ENCODE measurements at regions not wholly inside any gene's neighbourhood (a gene's known extent, or its start where the extent isn't known, plus 50 kb on each side); places are given as distances from the start of the nearest gene placed in this dataset.

DNA sequence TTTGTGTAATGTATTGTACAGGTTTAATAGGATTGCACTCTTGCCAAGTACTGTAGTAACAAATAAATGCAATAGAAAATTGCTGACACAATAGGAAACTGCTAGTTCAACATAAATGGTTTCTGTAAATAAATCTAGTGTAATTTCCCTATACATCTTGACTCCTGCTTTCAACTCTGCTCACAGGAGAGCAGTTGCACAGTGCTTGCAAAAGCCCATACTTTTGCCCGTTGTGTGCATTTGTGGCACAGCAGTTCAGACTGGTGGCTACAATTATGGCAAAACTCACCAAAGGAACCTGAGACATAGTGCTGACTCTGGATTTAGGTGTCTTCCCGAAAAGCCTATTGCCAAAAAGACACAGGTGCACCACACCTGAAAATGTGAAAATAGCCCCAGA lies 953.3 kb upstream of the SLC35B3 start:
- POLR2A ChIA-PET, result no interaction called here
- BruUV-seq (replicated peaks), result no TSS peak

GRCh38 chr6:9380568-9380967 lies 945.2 kb upstream of the SLC35B3 start:
- Histone ChIP-seq H3K4me1 (ENCODE audit: control insufficient read depth, insufficient read depth, low read length) (no peaks in the 10 kb centered on the region), H3K36me3 (ENCODE audit: control insufficient read depth, insufficient read depth, low read length) (no peaks in the 10 kb centered on the region; the same call in 1 of the 2 replicates), H3K9me3 (ENCODE audit: control insufficient read depth, insufficient read depth, low read depth, low read length) (no peaks in the 10 kb centered on the region), H3K27ac (ENCODE audit: low read length) (no peak overlapping the region), H3K27me3 (ENCODE audit: control insufficient read depth, insufficient read depth, low read length) (no peaks in the 10 kb centered on the region), H3K4me3 (ENCODE audit: low read depth in 2 of 2, low read length in 2 of 2) (no peak overlapping the region)
- DNase-seq (ENCODE audit: low read depth, low spot score) (no peak), ATAC-seq (no peak)
- intact Hi-C loops (cut with micrococcal nuclease; ENCODE audit: unreplicated experiment) (no loop called here), in situ Hi-C loops (cut with HindIII; ENCODE audit: low pct_unique_long_range_greater_than_20kb, low sequenced_read_pairs) (no loop called here)
- CTCF ChIA-PET, result no interaction called here
- TF ChIP-seq POLR2AphosphoS5 (IDR thresholded peaks at IDR 0.05; ENCODE audit: low read depth, low read length), result no peak
- TF ChIP-seq REST (IDR thresholded peaks at IDR 0.05; ENCODE audit: insufficient read depth in 1 of 2, low read depth in 2 of 2, low read length in 1 of 2), result no peak
- no peak for TF ChIP-seq SIN3A (IDR thresholded peaks at IDR 0.05; ENCODE audit: borderline replicate concordance, insufficient read depth, low read depth, low read length)
- TF ChIP-seq TCF7L2 (IDR thresholded peaks at IDR 0.05; ENCODE audit: low read depth, low read length), result no peak
- TF ChIP-seq, protein P1, sequence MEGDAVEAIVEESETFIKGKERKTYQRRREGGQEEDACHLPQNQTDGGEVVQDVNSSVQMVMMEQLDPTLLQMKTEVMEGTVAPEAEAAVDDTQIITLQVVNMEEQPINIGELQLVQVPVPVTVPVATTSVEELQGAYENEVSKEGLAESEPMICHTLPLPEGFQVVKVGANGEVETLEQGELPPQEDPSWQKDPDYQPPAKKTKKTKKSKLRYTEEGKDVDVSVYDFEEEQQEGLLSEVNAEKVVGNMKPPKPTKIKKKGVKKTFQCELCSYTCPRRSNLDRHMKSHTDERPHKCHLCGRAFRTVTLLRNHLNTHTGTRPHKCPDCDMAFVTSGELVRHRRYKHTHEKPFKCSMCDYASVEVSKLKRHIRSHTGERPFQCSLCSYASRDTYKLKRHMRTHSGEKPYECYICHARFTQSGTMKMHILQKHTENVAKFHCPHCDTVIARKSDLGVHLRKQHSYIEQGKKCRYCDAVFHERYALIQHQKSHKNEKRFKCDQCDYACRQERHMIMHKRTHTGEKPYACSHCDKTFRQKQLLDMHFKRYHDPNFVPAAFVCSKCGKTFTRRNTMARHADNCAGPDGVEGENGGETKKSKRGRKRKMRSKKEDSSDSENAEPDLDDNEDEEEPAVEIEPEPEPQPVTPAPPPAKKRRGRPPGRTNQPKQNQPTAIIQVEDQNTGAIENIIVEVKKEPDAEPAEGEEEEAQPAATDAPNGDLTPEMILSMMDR (IDR thresholded peaks at IDR 0.05), result no peak
- POLR2A ChIA-PET, result no interaction called here
- BruUV-seq (replicated peaks), result no TSS peak

More for the DNA sequence above, 953.3 kb upstream of the SLC35B3 start:
- no peaks in the 10 kb centered on the region for H3K27me3 ChIP-seq (ENCODE audit: control insufficient read depth, insufficient read depth, low read length)
- no peak for ATAC-seq
- in situ Hi-C loops (cut with HindIII; ENCODE audit: low pct_unique_long_range_greater_than_20kb, low sequenced_read_pairs), result no loop called here
- CTCF ChIA-PET, result no interaction called here
- intact Hi-C loops (cut with micrococcal nuclease; ENCODE audit: unreplicated experiment), result no loop called here
- TF ChIP-seq, protein P1 (IDR thresholded peaks at IDR 0.05), result no peak
- TF ChIP-seq SIN3A (IDR thresholded peaks at IDR 0.05; ENCODE audit: borderline replicate concordance, insufficient read depth, low read depth, low read length), result no peak
- TF ChIP-seq POLR2AphosphoS5 (IDR thresholded peaks at IDR 0.05; ENCODE audit: low read depth, low read length), result no peak
- no peak for TF ChIP-seq REST (IDR thresholded peaks at IDR 0.05; ENCODE audit: insufficient read depth in 1 of 2, low read depth in 2 of 2, low read length in 1 of 2)
- no peak for TF ChIP-seq TCF7L2 (IDR thresholded peaks at IDR 0.05; ENCODE audit: low read depth, low read length)
- H3K27ac ChIP-seq (ENCODE audit: low read length), result no peak overlapping the region
- H3K9me3 ChIP-seq (ENCODE audit: control insufficient read depth, insufficient read depth, low read depth, low read length), result no peaks in the 10 kb centered on the region
- no peak overlapping the region for H3K4me3 ChIP-seq (ENCODE audit: low read depth in 2 of 2, low read length in 2 of 2)
- H3K36me3 ChIP-seq (ENCODE audit: control insufficient read depth, insufficient read depth, low read length), result no peaks in the 10 kb centered on the region
- no peaks in the 10 kb centered on the region for H3K4me1 ChIP-seq (ENCODE audit: control insufficient read depth, insufficient read depth, low read length)
- DNase-seq (ENCODE audit: low read depth, low spot score), result no peak

Data from Panc1 (cell line).